GM21786 (cell line): ENCODE measurements at regions not wholly inside any gene's neighbourhood (a gene's known extent, or its start where the extent isn't known, plus 50 kb on each side); places are given as distances from the start of the nearest gene placed in this dataset.
"Not testable (repeated sequence)": the region's sequence is repeated elsewhere in the genome, so short reads cannot be mapped to it uniquely, and the experiment has no call there.

Source experiments
- ATAC-seq: cut with Tn5 transposase; IDR thresholded peaks from one replicate; pipeline ENCODE4 v1.9.1; 2021; ENCODE audit not compliant: unreplicated experiment

- not testable (repeated sequence) for ATAC-seq
Observed at GRCh38 chr15:21357056-21357455, 83.2 kb downstream of the POTEB3 start.

- ATAC-seq = not testable (repeated sequence)
Observed at GRCh38 chr15:21355944-21356343, 84.4 kb downstream of the POTEB3 start.

GRCh38 chr15:21354597-21354996 lies 85.7 kb downstream of the POTEB3 start:
- not testable (repeated sequence) for ATAC-seq

- not testable (repeated sequence) for ATAC-seq
Observed at GRCh38 chr15:21352670-21353318, 87.5 kb downstream of the POTEB3 start.

GRCh38 chr15:21344960-21345359 lies 95.3 kb downstream of the POTEB3 start:
- ATAC-seq = not testable (repeated sequence)

- ATAC-seq = not testable (repeated sequence)
Observed at GRCh38 chr15:21344500-21344899, 95.8 kb downstream of the POTEB3 start.

- ATAC-seq = not testable (repeated sequence)
Observed at GRCh38 chr15:21337028-21337427, 103.3 kb downstream of the POTEB3 start.

GRCh38 chr15:21324720-21325460 lies 115.4 kb downstream of the POTEB3 start:
- ATAC-seq = not testable (repeated sequence)

- peak; percentile 57 for ATAC-seq
Observed at GRCh38 chr15:21284353-21284752, 155.9 kb downstream of the POTEB3 start.

GRCh38 chr15:21283210-21283609 lies 157.1 kb downstream of the POTEB3 start:
- peak; percentile 96 for ATAC-seq

GRCh38 chr15:21280272-21280671 lies 160.0 kb downstream of the POTEB3 start:
- ATAC-seq = not testable (repeated sequence)

GRCh38 chr15:21272176-21272982 lies 167.9 kb downstream of the POTEB3 start:
- ATAC-seq = not testable (repeated sequence)

GRCh38 chr15:21271566-21271965 lies 168.7 kb downstream of the POTEB3 start:
- ATAC-seq = no peak

GRCh38 chr15:21270474-21270873 lies 169.8 kb downstream of the POTEB3 start:
- no peak for ATAC-seq

GRCh38 chr15:21269673-21270072 lies 170.6 kb downstream of the POTEB3 start:
- not testable (repeated sequence) for ATAC-seq

GRCh38 chr15:21269121-21269520 lies 171.2 kb downstream of the POTEB3 start:
- no peak for ATAC-seq

- no peak for ATAC-seq
Observed at GRCh38 chr15:21268436-21268940, 171.8 kb downstream of the POTEB3 start.

- no peak for ATAC-seq
Observed at GRCh38 chr15:21267671-21268395, 172.5 kb downstream of the POTEB3 start.

- ATAC-seq = no peak
Observed at GRCh38 chr15:21267226-21267625, 173.1 kb downstream of the POTEB3 start.

- not testable (repeated sequence) for ATAC-seq
Observed at GRCh38 chr15:21265628-21266027, 174.7 kb downstream of the POTEB3 start.
